Mesenchymal stem cell (in vitro differentiated cells and primary cell): ENCODE measurements at regions not wholly inside any gene's neighbourhood (a gene's known extent, or its start where the extent isn't known, plus 50 kb on each side); places are given as distances from the start of the nearest gene placed in this dataset.
"Not testable (repeated sequence)": the region's sequence is repeated elsewhere in the genome, so short reads cannot be mapped to it uniquely, and the experiment has no call there.

Experiments used
- DNase-seq: peaks from one replicate; pipeline ENCODE4 v3.0.0-alpha.2; 2013
- H2AFZ ChIP-seq: one replicate; pipeline ENCODE4 v1.6.1; 2013; ENCODE audit warnings: low read depth, mild to moderate bottlenecking, control low read depth, inconsistent platforms, low read length, moderate library complexity
- H2AK5ac ChIP-seq: 2 replicates; pipeline ENCODE4 v1.6.1; 2013; ENCODE audit warnings: low read length, moderate library complexity, mild to moderate bottlenecking, inconsistent platforms; ENCODE audit not compliant: severe bottlenecking
- H2BK120ac ChIP-seq: one replicate; pipeline ENCODE4 v1.6.1; 2013; ENCODE audit warnings: low read depth, mild to moderate bottlenecking, inconsistent platforms, low read length, moderate library complexity
- H2BK12ac ChIP-seq, 2 experiments: one replicate each; pipeline ENCODE4 v1.6.1; 2013; ENCODE audit warnings: inconsistent platforms in 2 of 2, low read length in 2 of 2, mild to moderate bottlenecking in 2 of 2, moderate library complexity in 2 of 2, control low read depth in 1 of 2
- H2BK15ac ChIP-seq: one replicate; pipeline ENCODE4 v1.6.1; 2013; ENCODE audit warnings: mild to moderate bottlenecking, low read depth, inconsistent platforms; ENCODE audit not compliant: poor library complexity, severe bottlenecking
- H2BK5ac ChIP-seq: 2 replicates; pipeline ENCODE4 v1.6.1; 2013; ENCODE audit warnings: low read depth, mild to moderate bottlenecking, low read length, control low read depth, inconsistent platforms; ENCODE audit not compliant: poor library complexity, severe bottlenecking
- H3K14ac ChIP-seq, 2 experiments: one replicate each; pipeline ENCODE4 v1.6.1; 2013; ENCODE audit warnings: inconsistent platforms in 2 of 2, low read length in 2 of 2, control low read depth in 1 of 2, mild to moderate bottlenecking in 1 of 2, moderate library complexity in 1 of 2
- H3K18ac ChIP-seq, 2 experiments: one replicate each; pipeline ENCODE4 v1.6.1; 2013; ENCODE audit warnings: inconsistent platforms in 2 of 2, low read length in 2 of 2, control low read depth in 1 of 2, low read depth in 1 of 2, mild to moderate bottlenecking in 1 of 2
- H3K23ac ChIP-seq, 2 experiments: one replicate each; pipeline ENCODE4 v1.6.1; 2013; ENCODE audit warnings: inconsistent platforms in 2 of 2, low read length in 2 of 2, mild to moderate bottlenecking in 2 of 2, moderate library complexity in 2 of 2, control low read depth in 1 of 2
- H3K27ac ChIP-seq: 2 replicates; pipeline ENCODE4 v1.5.1; 2013; ENCODE audit warnings: mild to moderate bottlenecking, moderate library complexity, low read length, control low read depth, inconsistent platforms; ENCODE audit not compliant: poor library complexity, severe bottlenecking
- H3K27me3 ChIP-seq, 2 experiments: 2 replicates each; pipeline versions ENCODE4 v1.6.1 to v1.7.0; 2013; ENCODE audit warnings: low read length in 2 of 2, mild to moderate bottlenecking in 2 of 2, moderate library complexity in 2 of 2, control low read depth in 1 of 2, inconsistent platforms in 1 of 2; ENCODE audit not compliant: control insufficient read depth in 1 of 2, insufficient read depth in 1 of 2
- H3K36me3 ChIP-seq, 2 experiments: 2 replicates each; pipeline versions ENCODE4 v1.6.1 to v1.7.0; 2013; ENCODE audit warnings: low read length in 2 of 2, control low read depth in 1 of 2, inconsistent platforms in 1 of 2, low read depth in 1 of 2, mild to moderate bottlenecking in 1 of 2; ENCODE audit not compliant: insufficient read depth in 2 of 2, control insufficient read depth in 1 of 2
- H3K4ac ChIP-seq, 2 experiments: one replicate each; pipeline ENCODE4 v1.6.1; 2013; ENCODE audit warnings: inconsistent platforms in 2 of 2, low read length in 2 of 2, mild to moderate bottlenecking in 2 of 2, moderate library complexity in 2 of 2, control low read depth in 1 of 2, low read depth in 1 of 2
- H3K4me1 ChIP-seq: 2 replicates; pipeline ENCODE4 v1.6.1; 2013; ENCODE audit warnings: low read depth, low read length, control low read depth; ENCODE audit not compliant: control insufficient read depth, insufficient read depth
- H3K4me2 ChIP-seq: 2 replicates; pipeline ENCODE4 v1.6.1; 2013; ENCODE audit warnings: low read length, mild to moderate bottlenecking, inconsistent platforms; ENCODE audit not compliant: poor library complexity, severe bottlenecking
- H3K4me3 ChIP-seq, 2 experiments: 2 replicates each; pipeline versions ENCODE4 v1.5.1 to v1.7.0; 2013; ENCODE audit warnings: low read length in 2 of 2, mild to moderate bottlenecking in 2 of 2, control low read depth in 1 of 2, low read depth in 1 of 2; ENCODE audit not compliant: insufficient read depth in 1 of 2
- H3K79me1 ChIP-seq: replicated peaks from 2 replicates; pipeline ENCODE4 v1.6.1; 2013; ENCODE audit warnings: mild to moderate bottlenecking, control low read depth, low read length, inconsistent platforms; ENCODE audit not compliant: poor library complexity, severe bottlenecking
- H3K9ac ChIP-seq: 2 replicates; pipeline ENCODE4 v1.7.0; 2013; ENCODE audit warnings: mild to moderate bottlenecking, low read length, moderate library complexity
- H3K9me3 ChIP-seq: 2 replicates; pipeline ENCODE4 v1.7.0; 2013; ENCODE audit warnings: mild to moderate bottlenecking, low read length; ENCODE audit not compliant: control insufficient read depth
- H4K8ac ChIP-seq: one replicate; pipeline ENCODE4 v1.6.1; 2013; ENCODE audit warnings: inconsistent platforms, mild to moderate bottlenecking, low read length, moderate library complexity
- H4K91ac ChIP-seq: one replicate; pipeline ENCODE4 v1.6.1; 2013; ENCODE audit warnings: mild to moderate bottlenecking, low read length, inconsistent platforms
- WGBS: methylation state at CpG from one replicate; pipeline ENCODE4 v1.1.7; 2013; ENCODE audit warnings: mixed read lengths; 5-methylcytosine and 5-hydroxymethylcytosine counted together

GRCh38 chr10:118971876-118972275 is 57.6 kb upstream of the NANOS1 start:
- Histone ChIP-seq H2BK12ac (no peak overlapping the region), H2BK15ac (no peak overlapping the region), H2BK120ac (no peak overlapping the region), H3K27ac (no peak overlapping the region), H2AFZ (no peak overlapping the region), H3K79me1 (no peaks in the 10 kb centered on the region), H3K9ac (no peak overlapping the region), H2BK5ac (no peak overlapping the region), H3K23ac (no peak overlapping the region), H3K4me3 (no peak overlapping the region), H3K14ac (no peak overlapping the region), H4K8ac (no peak overlapping the region), H3K4me1 (no peaks in the 10 kb centered on the region), H3K4ac (no peak overlapping the region), H4K91ac (no peak overlapping the region), H3K18ac (no peak overlapping the region), H3K4me2 (no peak overlapping the region), H3K36me3 (no peaks in the 10 kb centered on the region), H3K27me3 (peaks cover 0 to 19% of the 10 kb centered on the region in 2 experiments), H2AK5ac (no peak overlapping the region), H3K9me3 (peaks cover 13% of the 10 kb centered on the region)
- 71% methylated on average over 1 of the region's 3 CpGs for WGBS
- no peak for DNase-seq

- no peak overlapping the region for H3K4me3 ChIP-seq
- H2BK5ac ChIP-seq = no peak overlapping the region
- no peak overlapping the region for H3K18ac ChIP-seq
- no peak overlapping the region for H4K8ac ChIP-seq
- no peak overlapping the region for H2BK15ac ChIP-seq
- H3K36me3 ChIP-seq = no peaks in the 10 kb centered on the region
- H3K79me1 ChIP-seq = no peaks in the 10 kb centered on the region
- H2AK5ac ChIP-seq = no peak overlapping the region
- H3K14ac ChIP-seq = no peak overlapping the region
- H2BK120ac ChIP-seq = no peak overlapping the region
- H2AFZ ChIP-seq = no peak overlapping the region
- no peak overlapping the region for H3K4ac ChIP-seq
- WGBS = 86% methylated on average over 1 of the region's 1 CpG
- H3K4me1 ChIP-seq = peaks cover 2% of the 10 kb centered on the region
- peaks cover 4 to 22% of the 10 kb centered on the region in 2 experiments for H3K27me3 ChIP-seq
- no peak overlapping the region for H3K4me2 ChIP-seq
- no peak overlapping the region for H4K91ac ChIP-seq
- no peak for DNase-seq
- H3K9ac ChIP-seq = no peak overlapping the region
- no peak overlapping the region for H3K27ac ChIP-seq
- peaks cover 13% of the 10 kb centered on the region for H3K9me3 ChIP-seq
- H3K23ac ChIP-seq = no peak overlapping the region
- no peak overlapping the region for H2BK12ac ChIP-seq
Observed at GRCh38 chr10:118973744-118974143, 55.8 kb upstream of the NANOS1 start.

- no peak overlapping the region for H2BK15ac ChIP-seq
- no peak overlapping the region for H2BK120ac ChIP-seq
- H2AFZ ChIP-seq = no peak overlapping the region
- H3K9ac ChIP-seq = no peak overlapping the region
- H3K27ac ChIP-seq = no peak overlapping the region
- no peak overlapping the region for H4K8ac ChIP-seq
- H3K36me3 ChIP-seq = no peaks in the 10 kb centered on the region
- WGBS = 74% methylated on average over 3 of the region's 3 CpGs
- H3K18ac ChIP-seq = no peak overlapping the region
- H3K79me1 ChIP-seq = no peaks in the 10 kb centered on the region
- H3K4me3 ChIP-seq = no peak overlapping the region
- no peak overlapping the region for H3K4ac ChIP-seq
- no peak overlapping the region for H3K14ac ChIP-seq
- peaks cover 2% of the 10 kb centered on the region for H3K4me1 ChIP-seq
- no peak overlapping the region for H2BK12ac ChIP-seq
- no peak overlapping the region for H3K4me2 ChIP-seq
- H3K23ac ChIP-seq = no peak overlapping the region
- peaks cover 13% of the 10 kb centered on the region for H3K9me3 ChIP-seq
- DNase-seq = no peak
- peaks cover 6 to 27% of the 10 kb centered on the region in 2 experiments for H3K27me3 ChIP-seq
- H4K91ac ChIP-seq = no peak overlapping the region
- no peak overlapping the region for H2BK5ac ChIP-seq
- no peak overlapping the region for H2AK5ac ChIP-seq
Observed at GRCh38 chr10:118974951-118975350, 54.6 kb upstream of the NANOS1 start.

GRCh38 chr10:118976219-118976618 is 53.3 kb upstream of the NANOS1 start:
- H2BK120ac ChIP-seq, H3K27ac ChIP-seq, DNase-seq, H3K23ac ChIP-seq, H3K18ac ChIP-seq, H2BK5ac ChIP-seq, H3K79me1 ChIP-seq, H2AFZ ChIP-seq, H4K8ac ChIP-seq, H2BK15ac ChIP-seq, H3K9ac ChIP-seq, H3K4me3 ChIP-seq, H3K4me2 ChIP-seq, H3K4ac ChIP-seq, H3K4me1 ChIP-seq, H4K91ac ChIP-seq, H2AK5ac ChIP-seq, H2BK12ac ChIP-seq, H3K36me3 ChIP-seq, H3K14ac ChIP-seq: not testable (repeated sequence)
- Histone ChIP-seq H3K27me3 (peaks cover 6 to 32% of the 10 kb centered on the region in 2 experiments), H3K9me3 (peaks cover 13% of the 10 kb centered on the region)
- 100% methylated on average over 2 of the region's 3 CpGs for WGBS
